ENCODE measurements at regions not wholly inside any gene's neighbourhood (a gene's known extent, or its start where the extent isn't known, plus 50 kb on each side); places are given as distances from the start of the nearest gene placed in this dataset.

DNA sequence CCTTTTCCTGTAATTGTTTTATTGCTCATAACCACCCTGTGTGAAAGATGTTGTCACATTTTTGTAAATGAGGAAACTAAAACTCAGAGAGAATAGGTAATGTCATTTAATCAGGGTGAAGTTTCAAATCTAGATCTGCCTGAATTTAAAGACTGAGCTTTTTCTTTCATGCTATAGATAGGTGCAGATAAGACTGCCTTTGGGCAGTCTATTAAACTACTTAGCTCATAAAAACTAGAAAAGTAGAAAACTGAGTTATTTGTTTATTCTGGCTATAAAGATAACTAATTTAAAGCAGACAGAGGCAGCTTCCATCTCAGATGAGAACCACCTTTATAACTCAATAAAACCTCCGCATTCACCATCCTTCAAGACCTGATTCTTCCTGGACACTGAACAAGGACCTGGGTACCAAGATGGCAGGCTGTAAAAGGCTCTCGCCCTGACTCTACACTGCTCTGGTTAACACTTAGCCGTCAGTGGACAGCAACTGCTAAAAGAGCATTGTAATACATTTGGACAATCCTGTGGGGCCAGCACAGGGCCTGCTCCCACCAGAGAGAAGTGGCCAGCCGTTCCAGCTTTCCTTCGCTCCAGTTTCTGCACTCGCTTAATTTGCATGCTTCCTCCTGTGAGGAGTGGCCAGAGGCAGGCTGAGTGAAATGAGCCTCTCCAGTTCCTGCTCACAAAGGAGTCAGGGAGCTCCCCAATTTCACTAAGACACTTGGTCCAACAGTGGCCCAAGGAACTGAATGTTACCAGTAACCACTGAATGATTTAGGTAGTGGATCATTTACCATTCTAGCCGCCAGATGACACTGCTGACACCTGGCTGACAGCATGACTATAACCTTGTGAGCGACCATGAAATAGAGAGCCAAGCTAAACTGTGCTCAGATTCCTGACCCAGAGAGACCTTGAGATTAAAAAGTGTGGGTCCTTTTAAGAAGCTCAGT is 566.4 kb downstream of the EFNA5 start:
- H3K9me3 ChIP-seq (ENCODE audit: control insufficient read depth, low read depth, low read length): no peaks in the 10 kb centered on the region
- H3K9me1 ChIP-seq (ENCODE audit: control insufficient read depth, extremely low read depth, insufficient read depth, low read length): no peaks in the 10 kb centered on the region
- no peaks in the 10 kb centered on the region for H4K20me1 ChIP-seq (ENCODE audit: control insufficient read depth, extremely low read depth, insufficient read depth, low read length)
- DNase-seq (ENCODE audit: low read depth, low spot score): no peak
- TF ChIP-seq EZH2 (IDR thresholded peaks at IDR 0.05; ENCODE audit: low read length): no peak
- TF ChIP-seq, protein P1, sequence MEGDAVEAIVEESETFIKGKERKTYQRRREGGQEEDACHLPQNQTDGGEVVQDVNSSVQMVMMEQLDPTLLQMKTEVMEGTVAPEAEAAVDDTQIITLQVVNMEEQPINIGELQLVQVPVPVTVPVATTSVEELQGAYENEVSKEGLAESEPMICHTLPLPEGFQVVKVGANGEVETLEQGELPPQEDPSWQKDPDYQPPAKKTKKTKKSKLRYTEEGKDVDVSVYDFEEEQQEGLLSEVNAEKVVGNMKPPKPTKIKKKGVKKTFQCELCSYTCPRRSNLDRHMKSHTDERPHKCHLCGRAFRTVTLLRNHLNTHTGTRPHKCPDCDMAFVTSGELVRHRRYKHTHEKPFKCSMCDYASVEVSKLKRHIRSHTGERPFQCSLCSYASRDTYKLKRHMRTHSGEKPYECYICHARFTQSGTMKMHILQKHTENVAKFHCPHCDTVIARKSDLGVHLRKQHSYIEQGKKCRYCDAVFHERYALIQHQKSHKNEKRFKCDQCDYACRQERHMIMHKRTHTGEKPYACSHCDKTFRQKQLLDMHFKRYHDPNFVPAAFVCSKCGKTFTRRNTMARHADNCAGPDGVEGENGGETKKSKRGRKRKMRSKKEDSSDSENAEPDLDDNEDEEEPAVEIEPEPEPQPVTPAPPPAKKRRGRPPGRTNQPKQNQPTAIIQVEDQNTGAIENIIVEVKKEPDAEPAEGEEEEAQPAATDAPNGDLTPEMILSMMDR (optimal IDR thresholded peaks at IDR 0.05 in 1 of 3, IDR thresholded peaks at IDR 0.05 in 1 of 3, conservative IDR thresholded peaks at IDR 0.05 in 1 of 3; ENCODE audit: extremely low read depth in 1 of 3, insufficient read depth in 2 of 3, low read length in 3 of 3): peak in 1 of 3 experiments; percentile 14
- no peak overlapping the region for H2AFZ ChIP-seq (ENCODE audit: control insufficient read depth, low read length)
- H3K79me2 ChIP-seq (ENCODE audit: control insufficient read depth, insufficient read depth, low read length): no peaks in the 10 kb centered on the region
- no peak for FAIRE-seq
- H3K9ac ChIP-seq (ENCODE audit: control insufficient read depth, extremely low read depth, insufficient read depth, low read length): no peak overlapping the region
- H3K36me3 ChIP-seq (ENCODE audit: control insufficient read depth in 2 of 2, extremely low read depth in 1 of 2, insufficient read depth in 2 of 2, low read length in 2 of 2): no peaks in the 10 kb centered on the region
- no peaks in the 10 kb centered on the region for H3K27me3 ChIP-seq (ENCODE audit: control insufficient read depth, extremely low read depth, insufficient read depth, low read length)
- no peak overlapping the region for H3K27ac ChIP-seq (ENCODE audit: control insufficient read depth, insufficient read depth, low read length)
- no peak overlapping the region for H3K4me3 ChIP-seq (ENCODE audit: control insufficient read depth in 2 of 3, extremely low read depth in 1 of 3, insufficient read depth in 2 of 3, low read depth in 1 of 3, low read length in 3 of 3)
- dilution Hi-C loops (cut with MboI; ENCODE audit: extremely low pct_ligation_motif_present, low sequenced_read_pairs): no loop called here
- H3K4me1 ChIP-seq (ENCODE audit: control insufficient read depth, extremely low read depth, insufficient read depth, low read length): no peaks in the 10 kb centered on the region
- no peak overlapping the region for H3K4me2 ChIP-seq (ENCODE audit: control insufficient read depth, extremely low read depth, insufficient read depth, low read depth, low read length)

DNA sequence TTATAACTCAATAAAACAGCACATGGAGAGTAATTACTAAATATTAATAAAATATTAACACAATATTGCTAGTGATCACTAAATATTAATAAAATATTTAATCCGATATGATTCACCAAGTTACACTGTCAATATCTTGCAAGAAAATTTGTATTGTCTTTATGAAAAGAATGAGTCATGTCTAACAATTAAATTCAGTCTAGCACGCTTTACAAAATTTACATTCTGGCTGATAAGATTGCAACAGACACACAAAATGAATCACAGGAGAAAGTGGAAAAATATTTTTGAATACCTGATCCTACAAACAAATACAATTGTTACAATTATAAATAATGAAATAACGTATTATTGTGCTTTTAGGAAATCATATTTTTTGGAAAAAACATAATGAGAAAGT is 567.2 kb downstream of the EFNA5 start:
- no peak overlapping the region for H3K4me2 ChIP-seq (ENCODE audit: control insufficient read depth, extremely low read depth, insufficient read depth, low read depth, low read length)
- dilution Hi-C loops (cut with MboI; ENCODE audit: extremely low pct_ligation_motif_present, low sequenced_read_pairs): no loop called here
- H3K9me3 ChIP-seq (ENCODE audit: control insufficient read depth, low read depth, low read length): no peaks in the 10 kb centered on the region
- H3K79me2 ChIP-seq (ENCODE audit: control insufficient read depth, insufficient read depth, low read length): no peaks in the 10 kb centered on the region
- H3K27me3 ChIP-seq (ENCODE audit: control insufficient read depth, extremely low read depth, insufficient read depth, low read length): no peaks in the 10 kb centered on the region
- no peak overlapping the region for H2AFZ ChIP-seq (ENCODE audit: control insufficient read depth, low read length)
- no peak overlapping the region for H3K9ac ChIP-seq (ENCODE audit: control insufficient read depth, extremely low read depth, insufficient read depth, low read length)
- FAIRE-seq (no peak), DNase-seq (ENCODE audit: low read depth, low spot score) (no peak)
- H3K9me1 ChIP-seq (ENCODE audit: control insufficient read depth, extremely low read depth, insufficient read depth, low read length): no peaks in the 10 kb centered on the region
- no peaks in the 10 kb centered on the region for H4K20me1 ChIP-seq (ENCODE audit: control insufficient read depth, extremely low read depth, insufficient read depth, low read length)
- TF ChIP-seq, protein P1 (optimal IDR thresholded peaks at IDR 0.05 in 1 of 3, IDR thresholded peaks at IDR 0.05 in 1 of 3, conservative IDR thresholded peaks at IDR 0.05 in 1 of 3; ENCODE audit: extremely low read depth in 1 of 3, insufficient read depth in 2 of 3, low read length in 3 of 3): no peak
- no peak for TF ChIP-seq EZH2 (IDR thresholded peaks at IDR 0.05; ENCODE audit: low read length)
- no peaks in the 10 kb centered on the region for H3K4me1 ChIP-seq (ENCODE audit: control insufficient read depth, extremely low read depth, insufficient read depth, low read length)
- H3K36me3 ChIP-seq (ENCODE audit: control insufficient read depth in 2 of 2, extremely low read depth in 1 of 2, insufficient read depth in 2 of 2, low read length in 2 of 2): no peaks in the 10 kb centered on the region
- no peak overlapping the region for H3K27ac ChIP-seq (ENCODE audit: control insufficient read depth, insufficient read depth, low read length)
- no peak overlapping the region for H3K4me3 ChIP-seq (ENCODE audit: control insufficient read depth in 2 of 3, extremely low read depth in 1 of 3, insufficient read depth in 2 of 3, low read depth in 1 of 3, low read length in 3 of 3)
